Mammary epithelial cell (primary cell): ENCODE measurements at regions not wholly inside any gene's neighbourhood (a gene's known extent, or its start where the extent isn't known, plus 50 kb on each side); places are given as distances from the start of the nearest gene placed in this dataset.

Source experiments
- CTCF ChIP-seq, 2 donors: IDR thresholded peaks in 1 of 2; conservative IDR thresholded peaks in 1 of 2; 2 replicates each; pipeline ENCODE4 v1.5.1; 2011 to 2012; ENCODE audit warnings: inconsistent platforms in 2 of 2, low read length in 2 of 2, mild to moderate bottlenecking in 2 of 2, control low read depth in 1 of 2, low read depth in 1 of 2; ENCODE audit not compliant: insufficient read depth in 1 of 2; ENCODE audit errors: extremely low read depth in 1 of 2
- EZH2 ChIP-seq: IDR thresholded peaks from 2 replicates; pipeline ENCODE4 v1.6.1; 2012; ENCODE audit warnings: low read length, inconsistent platforms, borderline replicate concordance

GRCh38 chr2:43131051-43131889 lies 95.1 kb downstream of the ZFP36L2 start:
- peak; percentile 34 to 53 for TF ChIP-seq CTCF (conservative IDR thresholded peaks at IDR 0.05 in 1 of 2, IDR thresholded peaks at IDR 0.05 in 1 of 2; ENCODE audit: extremely low read depth in 1 of 2, insufficient read depth in 1 of 2, low read depth in 1 of 2, low read length in 2 of 2)
- no peak for TF ChIP-seq EZH2
